HG02870 (cell line): ENCODE measurements at regions not wholly inside any gene's neighbourhood (a gene's known extent, or its start where the extent isn't known, plus 50 kb on each side); places are given as distances from the start of the nearest gene placed in this dataset.
"Not testable (repeated sequence)": the region's sequence is repeated elsewhere in the genome, so short reads cannot be mapped to it uniquely, and the experiment has no call there.

Source experiments
- ATAC-seq: cut with Tn5 transposase; IDR thresholded peaks from one replicate; pipeline ENCODE4 v1.9.1; 2021; ENCODE audit warnings: mild to moderate bottlenecking, moderate library complexity; ENCODE audit not compliant: unreplicated experiment

GRCh38 chr6:44017307-44017706 lies 109.9 kb downstream of the MRPL14 start:
- not testable (repeated sequence) for ATAC-seq

GRCh38 chr6:44016131-44016870 lies 111.0 kb downstream of the MRPL14 start:
- ATAC-seq = no peak

- no peak for ATAC-seq
These were observed 115.2 kb downstream of the MRPL14 start for GRCh38 chr6:44012078-44012493.

- ATAC-seq = no peak
These were observed 115.8 kb downstream of the MRPL14 start for GRCh38 chr6:44011350-44011920.

GRCh38 chr6:44010411-44011349 lies 116.6 kb downstream of the MRPL14 start:
- ATAC-seq = no peak

DNA sequence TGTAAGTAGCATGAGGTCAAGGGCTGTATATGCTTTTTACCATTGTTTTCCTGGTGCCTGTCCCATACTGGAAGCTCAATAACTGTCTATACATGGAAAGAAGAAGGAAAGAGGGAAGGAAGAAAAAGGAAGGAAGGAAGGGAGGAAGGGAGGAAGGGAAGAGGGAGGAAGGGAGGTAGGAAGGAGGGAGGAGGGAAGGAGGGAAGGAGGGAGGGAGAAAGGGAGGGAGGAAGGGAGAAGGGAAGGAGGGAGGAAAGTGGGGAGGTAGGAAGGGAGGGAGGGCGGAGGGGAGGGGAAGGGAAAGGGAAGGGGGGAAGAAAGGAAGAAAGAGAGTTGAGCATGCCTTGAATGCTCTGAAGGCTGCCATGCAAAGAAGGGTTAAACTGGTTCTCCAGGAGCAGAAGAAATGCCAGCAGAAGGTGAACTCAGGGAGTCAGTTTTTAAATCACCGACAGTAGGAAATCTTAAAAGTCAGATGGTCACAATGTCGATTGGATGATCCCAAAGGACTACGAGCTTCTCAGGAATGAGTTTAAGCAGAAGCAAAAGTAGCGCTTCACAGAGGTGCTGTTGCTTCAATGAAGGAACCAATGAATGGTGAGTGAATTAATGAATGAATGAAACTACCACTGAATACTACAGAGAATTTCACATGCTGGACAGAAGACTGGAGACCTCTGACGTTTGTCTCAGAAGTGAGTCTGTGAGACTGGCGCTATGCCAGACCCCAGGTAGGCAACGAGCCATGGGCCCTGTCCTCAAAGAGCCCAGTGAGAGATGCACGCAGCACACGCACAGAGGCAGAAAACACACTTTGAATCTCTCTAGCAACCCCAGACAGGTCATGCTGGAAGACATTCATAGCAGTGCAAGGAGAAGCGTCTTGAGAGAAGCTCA lies 117.6 kb downstream of the MRPL14 start:
- no peak for ATAC-seq

GRCh38 chr6:44008821-44009370 lies 118.4 kb downstream of the MRPL14 start:
- no peak for ATAC-seq

DNA sequence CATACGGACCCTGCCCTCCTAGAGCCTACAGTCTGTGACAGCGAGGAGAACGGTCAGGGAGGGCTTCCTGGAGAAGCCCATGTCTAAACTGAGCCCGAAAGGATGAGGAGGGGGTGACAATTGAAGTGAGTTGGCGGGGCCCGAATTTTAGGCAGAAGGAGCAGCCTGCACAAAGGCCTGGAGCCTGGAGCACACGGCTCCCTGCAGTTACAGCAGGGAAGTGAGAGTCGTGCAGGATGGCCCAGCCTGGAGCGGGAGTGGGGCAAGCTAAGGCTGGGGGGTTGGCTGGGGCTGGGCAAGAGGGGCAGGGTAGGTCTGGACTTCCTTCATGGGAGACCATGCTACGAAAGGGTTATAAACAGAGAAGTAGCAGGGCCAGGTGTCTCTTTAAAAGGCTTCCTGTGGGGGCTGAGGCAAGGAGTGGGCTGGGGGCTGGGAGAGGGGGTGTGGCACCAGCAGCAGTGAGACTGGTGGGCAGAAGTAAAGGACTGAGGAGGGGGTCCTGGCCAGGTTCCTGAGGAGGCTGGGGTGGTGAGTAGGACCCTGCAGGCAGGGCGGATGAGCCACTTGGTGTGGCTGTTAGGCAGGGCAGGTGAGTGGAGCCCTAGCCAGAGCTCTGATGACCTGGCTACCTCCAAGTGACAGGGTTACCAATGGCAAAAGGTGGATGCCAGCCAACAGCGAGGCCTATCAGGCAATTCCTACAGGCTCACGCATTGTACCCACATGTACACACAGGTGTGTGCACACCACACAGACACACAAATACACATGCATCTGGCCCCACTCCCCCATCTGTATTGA lies 119.2 kb downstream of the MRPL14 start:
- no peak for ATAC-seq

- no peak for ATAC-seq
These were observed 120.4 kb downstream of the MRPL14 start for GRCh38 chr6:44006872-44007303.

- ATAC-seq = no peak
These were observed 121.0 kb downstream of the MRPL14 start for GRCh38 chr6:44006123-44006871.

DNA sequence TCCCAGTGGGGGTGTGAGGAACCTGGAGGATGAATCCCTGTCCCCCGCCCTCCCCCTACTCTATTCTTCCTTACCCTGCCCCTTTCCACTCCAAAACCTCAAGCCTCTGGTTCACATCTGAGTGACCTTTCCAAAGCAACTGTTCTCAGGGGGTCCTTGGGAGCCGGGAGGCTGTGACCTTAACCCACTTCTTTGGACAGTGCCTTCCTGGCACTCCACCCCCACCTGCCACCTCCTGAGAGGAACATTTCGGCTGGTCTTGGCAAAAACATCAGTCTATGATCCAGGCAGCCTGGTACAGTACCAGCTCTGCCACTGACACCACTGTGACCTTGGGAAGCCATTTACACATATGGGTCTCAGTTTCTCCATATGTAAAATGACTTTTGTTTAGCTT lies 121.7 kb downstream of the MRPL14 start:
- ATAC-seq = no peak

- ATAC-seq = no peak
These were observed 122.4 kb downstream of the MRPL14 start for GRCh38 chr6:44004625-44005506.

DNA sequence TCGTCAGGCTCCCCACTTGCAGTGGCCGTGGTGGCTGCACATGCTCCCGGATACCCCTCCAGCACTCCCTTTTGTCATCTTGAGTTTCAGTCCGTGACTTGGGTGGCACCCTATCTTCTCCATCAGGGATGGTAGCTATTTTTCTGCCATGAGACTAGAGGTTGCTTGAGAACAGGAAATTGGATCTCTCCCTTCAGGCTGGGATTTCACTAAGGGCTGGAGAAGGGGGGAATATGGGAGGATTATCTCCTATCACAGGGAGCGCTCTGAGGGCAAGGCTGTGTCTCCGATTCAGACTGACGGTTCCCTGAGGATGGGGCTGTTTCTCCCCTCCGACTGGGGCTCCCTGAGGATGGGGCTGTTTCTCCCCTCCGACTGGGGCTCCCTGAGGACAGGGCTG lies 123.1 kb downstream of the MRPL14 start:
- no peak for ATAC-seq

GRCh38 chr6:44003345-44004061 lies 123.7 kb downstream of the MRPL14 start:
- ATAC-seq = no peak

GRCh38 chr6:44002593-44003344 lies 124.5 kb downstream of the MRPL14 start:
- no peak for ATAC-seq

DNA sequence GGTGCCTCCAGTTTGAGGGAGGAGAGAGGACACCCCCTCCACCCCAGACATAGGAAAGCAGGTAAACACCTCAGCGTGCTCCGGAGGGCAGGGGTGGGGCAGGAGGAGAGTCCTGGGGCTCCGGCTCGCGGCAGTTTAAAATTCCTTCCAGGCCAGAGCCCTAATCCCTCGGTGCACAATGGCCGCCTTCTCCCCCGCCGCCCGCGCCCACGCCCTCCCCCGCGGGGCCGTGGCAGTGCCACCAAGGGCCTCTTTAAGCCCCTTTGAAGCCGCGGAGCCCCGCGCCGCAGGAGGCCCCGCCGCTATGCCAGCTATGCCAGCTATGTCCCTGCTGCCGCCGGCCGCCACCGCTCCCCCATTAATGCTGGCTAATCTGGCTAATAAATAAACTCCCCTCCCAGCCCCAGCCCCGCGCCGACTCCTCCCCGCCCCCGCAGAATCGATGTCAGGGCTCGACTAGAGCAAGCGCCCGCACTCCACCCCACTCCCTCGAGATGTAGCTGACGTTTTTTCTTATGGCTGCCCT lies 125.1 kb downstream of the MRPL14 start:
- no peak for ATAC-seq
